ENCODE measurements at regions not wholly inside any gene's neighbourhood (a gene's known extent, or its start where the extent isn't known, plus 50 kb on each side); places are given as distances from the start of the nearest gene placed in this dataset.

- no peak for DNase-seq (ENCODE audit: low spot score)
- ChIA-PET POLR2A (ENCODE audit: low non-redundant PET) (no interaction called here), CTCF (no interaction called here)
- no peak for TF ChIP-seq CTCF (conservative IDR thresholded peaks at IDR 0.05; ENCODE audit: low read depth)
- H3K27ac ChIP-seq, result no peak overlapping the region
These were observed 149.8 kb upstream of the PALMD start for GRCh38 chr1:99496067-99496466.

- POLR2A ChIA-PET (ENCODE audit: low non-redundant PET), result no interaction called here
- DNase-seq (ENCODE audit: low spot score), result no peak
- CTCF ChIA-PET, result interaction anchor here (0.6 to 1.3 kb wide), 2 partner anchors 16 to 124 kb away, joined by 3 to 4 read pairs; no protein-coding TSS in a partner anchor
- TF ChIP-seq CTCF (conservative IDR thresholded peaks at IDR 0.05; ENCODE audit: low read depth), result no peak
- no peak overlapping the region for H3K27ac ChIP-seq
These were observed 148.2 kb upstream of the PALMD start for GRCh38 chr1:99497690-99498089.

GRCh38 chr1:99500541-99500940, 145.4 kb upstream of the PALMD start:
- CTCF ChIA-PET, result interaction anchor here (0.7 kb wide), 1 partner anchor 1975 kb away, joined by 7 read pairs; no protein-coding TSS in a partner anchor
- no peak for DNase-seq (ENCODE audit: low spot score)
- TF ChIP-seq CTCF (conservative IDR thresholded peaks at IDR 0.05; ENCODE audit: low read depth), result no peak
- POLR2A ChIA-PET (ENCODE audit: low non-redundant PET), result no interaction called here
- H3K27ac ChIP-seq, result no peak overlapping the region

- ChIA-PET CTCF (interaction anchor here (0.6 kb wide), 1 partner anchor 505 kb away, joined by 3 read pairs; no protein-coding TSS in a partner anchor), POLR2A (ENCODE audit: low non-redundant PET) (no interaction called here)
- TF ChIP-seq CTCF (conservative IDR thresholded peaks at IDR 0.05; ENCODE audit: low read depth), result no peak
These were observed 144.0 kb upstream of the PALMD start for GRCh38 chr1:99501871-99502270.

GRCh38 chr1:99502400-99502799, 143.5 kb upstream of the PALMD start:
- ChIA-PET POLR2A (ENCODE audit: low non-redundant PET) (no interaction called here), CTCF (no interaction called here)
- TF ChIP-seq CTCF (conservative IDR thresholded peaks at IDR 0.05; ENCODE audit: low read depth), result no peak
- DNase-seq (ENCODE audit: low spot score), result no peak
- no peak overlapping the region for H3K27ac ChIP-seq

More at GRCh38 chr1:99501871-99502270, 144.0 kb upstream of the PALMD start:
- DNase-seq (ENCODE audit: low spot score), result no peak
- H3K27ac ChIP-seq, result no peak overlapping the region

GRCh38 chr1:99503276-99503747, 142.6 kb upstream of the PALMD start:
- CTCF ChIA-PET, result no interaction called here

More at GRCh38 chr1:99503276-99503747, 142.6 kb upstream of the PALMD start:
- no peak overlapping the region for H3K27ac ChIP-seq
- TF ChIP-seq CTCF (conservative IDR thresholded peaks at IDR 0.05; ENCODE audit: low read depth), result no peak
- POLR2A ChIA-PET (ENCODE audit: low non-redundant PET), result no interaction called here
- DNase-seq (ENCODE audit: low spot score), result no peak
